Spleen (tissue), 11 donors: ENCODE measurements at regions not wholly inside any gene's neighbourhood (a gene's known extent, or its start where the extent isn't known, plus 50 kb on each side); places are given as distances from the start of the nearest gene placed in this dataset.
"Not testable (repeated sequence)": the region's sequence is repeated elsewhere in the genome, so short reads cannot be mapped to it uniquely, and the experiment has no call there.

Experiments
- DNase-seq: peaks from one replicate; pipeline ENCODE4 v3.0.0-alpha.2; 2020
- H3K27ac ChIP-seq, 8 donors: fragments of 200-600 bp; sonication (generic) in 7 of 8; 1 replicate in 4 of 8; 2 replicates in 4 of 8; pipeline versions ENCODE4 v1.5.0 to v1.8.0; 2016 to 2021; ENCODE audit warnings: inconsistent platforms in 4 of 8, mild to moderate bottlenecking in 4 of 8, moderate library complexity in 1 of 8
- H3K27me3 ChIP-seq, 7 donors: fragments of 200-600 bp; sonication (generic) in 6 of 7; replicated peaks in 1 of 7; 1 replicate in 4 of 7; 2 replicates in 3 of 7; pipeline versions ENCODE4 v1.5.0 to v1.8.0; 2016 to 2021; ENCODE audit warnings: inconsistent platforms in 3 of 7, mild to moderate bottlenecking in 1 of 7
- H3K36me3 ChIP-seq, 6 donors: fragments of 200-600 bp; sonication (generic) in 5 of 6; 1 replicate in 4 of 6; 2 replicates in 2 of 6; pipeline versions ENCODE4 v1.5.0 to v1.8.0; 2016 to 2021; ENCODE audit warnings: inconsistent platforms in 2 of 6
- H3K4me1 ChIP-seq, 6 donors: fragments of 200-600 bp; sonication (generic) in 5 of 6; 1 replicate in 3 of 6; 2 replicates in 3 of 6; pipeline versions ENCODE4 v1.5.0 to v1.8.0; 2016 to 2021; ENCODE audit warnings: inconsistent platforms in 3 of 6
- H3K4me3 ChIP-seq, 8 donors: fragments of 200-600 bp; sonication (generic) in 7 of 8; 1 replicate in 4 of 8; 2 replicates in 4 of 8; pipeline versions ENCODE4 v1.5.0 to v1.8.0; 2016 to 2021; ENCODE audit warnings: inconsistent platforms in 4 of 8, mild to moderate bottlenecking in 4 of 8, moderate library complexity in 2 of 8
- H3K9me3 ChIP-seq, 8 donors: fragments of 200-600 bp; sonication (generic) in 7 of 8; 1 replicate in 4 of 8; 2 replicates in 4 of 8; pipeline versions ENCODE4 v1.5.0 to v1.8.0; 2016 to 2021; ENCODE audit warnings: inconsistent platforms in 4 of 8
- POLR2A ChIP-seq, 3 donors: fragments of 450-650 bp; IDR thresholded peaks; one replicate each; pipeline ENCODE4 v1.5.1; 2017; ENCODE audit warnings: antibody characterized with exemption in 3 of 3, mild to moderate bottlenecking in 1 of 3
- POLR2AphosphoS5 ChIP-seq, 3 donors: sonication (generic); formaldehyde crosslinking; IDR thresholded peaks; one replicate each; pipeline ENCODE4 v1.5.1; 2017; ENCODE audit warnings: antibody characterized with exemption in 3 of 3
- WGBS, 5 donors: extraction: QIAGEN DNeasy Blood & Tissue Kit in 3 of 5; methylation state at CpG; one replicate each; pipeline versions ENCODE4 v1.1.5 to v1.1.7; 2013 to 2018; 5-methylcytosine and 5-hydroxymethylcytosine counted together
- intact Hi-C: fragments of 100-400 bp; cut with DNase I; formaldehyde crosslinking; loops from one replicate; pipeline ENCODE4 v1.15.0; 2023; ENCODE audit warnings: low total_unique reads
- TF ChIP-seq, protein P1 (sequence below), 11 experiments: fragments of 200-600 bp in 7 of 11; fragments of 450-650 bp in 4 of 11; sonication (generic) in 4 of 11; IDR thresholded peaks in 8 of 11; conservative IDR thresholded peaks in 3 of 11; 1 replicate in 7 of 11; 2 replicates in 4 of 11; pipeline versions ENCODE4 v1.4.0 to v1.8.0; 2016 to 2021; ENCODE audit warnings: antibody characterized with exemption in 11 of 11, inconsistent platforms in 4 of 11, mild to moderate bottlenecking in 1 of 11
- donor health status: healthy with polysubstance abuse.
- donor health status: DM: no; HTN: no; CAD: no; lungs with moderate emphysema.
- donor health status: DM: no; HTN: no; CAD: no.
- donor health status: Bipolar disorder and iron deficiency.
- donor health status: healthy.
- donor health status: DM: no; HTN: no; CAD: no.
- donor health status: DM: yes; HTN: yes; CAD: no.

DNA sequence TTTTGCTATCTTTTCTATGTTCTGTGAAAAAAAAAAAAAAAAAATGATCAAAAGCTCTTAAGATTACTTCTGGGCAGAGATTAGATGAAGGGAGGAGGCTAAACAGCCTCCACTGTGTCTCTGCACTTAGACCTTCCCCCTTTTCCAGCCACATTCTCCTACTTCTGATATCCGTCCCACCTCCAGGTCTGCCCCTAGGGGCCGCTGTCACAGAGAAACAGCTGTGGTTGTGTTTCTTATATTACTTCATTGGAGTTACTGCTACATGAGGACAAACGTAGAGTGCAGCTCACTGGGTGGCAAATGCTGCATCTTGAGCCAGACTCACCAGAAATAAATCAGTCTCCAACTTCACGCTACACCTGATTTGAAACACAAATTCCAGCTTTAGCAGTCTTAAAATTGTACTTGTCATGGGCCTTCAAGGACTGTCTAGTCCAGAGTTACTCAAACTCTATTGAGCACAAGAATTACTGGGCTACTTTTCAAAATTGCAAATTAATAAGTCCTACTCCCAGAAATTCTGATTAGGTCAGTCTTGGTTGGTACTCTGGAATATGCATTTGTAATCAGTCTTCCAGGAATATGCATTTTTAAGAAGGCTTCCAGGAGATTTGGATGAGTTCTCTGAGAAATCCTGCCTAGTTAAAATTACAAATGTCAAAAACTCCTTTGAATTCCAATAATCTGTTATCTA is 125.2 kb upstream of the PTBP2 start:
- H3K9me3 ChIP-seq, result peaks cover 0 to 4% (median 0%) of the 10 kb centered on the region in 8 donors
- no peak overlapping the region for H3K27ac ChIP-seq
- intact Hi-C loops, result no loop called here
- 42 to 52% (median 46%) methylated on average over 4 of the region's 4 CpGs for WGBS, 5 donors
- no peak for DNase-seq
- no peaks in the 10 kb centered on the region for H3K36me3 ChIP-seq
- no peaks in the 10 kb centered on the region for H3K4me1 ChIP-seq
- H3K4me3 ChIP-seq, result no peak overlapping the region
- no peaks in the 10 kb centered on the region for H3K27me3 ChIP-seq
- no peak for TF ChIP-seq POLR2A (IDR thresholded peaks at IDR 0.05)
- TF ChIP-seq, protein P1, sequence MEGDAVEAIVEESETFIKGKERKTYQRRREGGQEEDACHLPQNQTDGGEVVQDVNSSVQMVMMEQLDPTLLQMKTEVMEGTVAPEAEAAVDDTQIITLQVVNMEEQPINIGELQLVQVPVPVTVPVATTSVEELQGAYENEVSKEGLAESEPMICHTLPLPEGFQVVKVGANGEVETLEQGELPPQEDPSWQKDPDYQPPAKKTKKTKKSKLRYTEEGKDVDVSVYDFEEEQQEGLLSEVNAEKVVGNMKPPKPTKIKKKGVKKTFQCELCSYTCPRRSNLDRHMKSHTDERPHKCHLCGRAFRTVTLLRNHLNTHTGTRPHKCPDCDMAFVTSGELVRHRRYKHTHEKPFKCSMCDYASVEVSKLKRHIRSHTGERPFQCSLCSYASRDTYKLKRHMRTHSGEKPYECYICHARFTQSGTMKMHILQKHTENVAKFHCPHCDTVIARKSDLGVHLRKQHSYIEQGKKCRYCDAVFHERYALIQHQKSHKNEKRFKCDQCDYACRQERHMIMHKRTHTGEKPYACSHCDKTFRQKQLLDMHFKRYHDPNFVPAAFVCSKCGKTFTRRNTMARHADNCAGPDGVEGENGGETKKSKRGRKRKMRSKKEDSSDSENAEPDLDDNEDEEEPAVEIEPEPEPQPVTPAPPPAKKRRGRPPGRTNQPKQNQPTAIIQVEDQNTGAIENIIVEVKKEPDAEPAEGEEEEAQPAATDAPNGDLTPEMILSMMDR (IDR thresholded peaks at IDR 0.05 in 8 of 11, conservative IDR thresholded peaks at IDR 0.05 in 3 of 11), result peak in 6 of 11 experiments; percentile 10 to 35 (median 32)
- TF ChIP-seq POLR2AphosphoS5 (IDR thresholded peaks at IDR 0.05), result no peak

DNA sequence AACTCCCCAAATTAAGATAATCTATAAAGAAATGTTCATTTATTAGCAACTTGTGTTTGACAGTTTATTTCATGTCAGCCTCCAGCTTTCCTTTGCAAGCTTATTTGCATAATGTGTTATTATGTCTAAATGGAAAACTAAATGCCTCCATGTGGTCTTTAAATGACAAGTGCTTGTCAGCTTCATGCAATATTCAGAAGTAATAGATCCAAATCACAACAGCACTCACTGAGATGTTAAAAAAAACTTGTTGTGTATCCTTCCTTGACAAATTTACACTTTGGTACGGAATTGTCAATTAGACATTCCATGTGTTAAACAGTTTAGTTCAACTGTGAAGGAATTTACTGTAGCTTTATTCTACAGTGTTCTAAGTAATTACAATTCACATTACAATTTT is 124.4 kb upstream of the PTBP2 start:
- no peak for DNase-seq
- Histone ChIP-seq H3K27ac (no peak overlapping the region), H3K27me3 (no peaks in the 10 kb centered on the region), H3K4me1 (no peaks in the 10 kb centered on the region), H3K4me3 (no peak overlapping the region), H3K36me3 (no peaks in the 10 kb centered on the region), H3K9me3 (peaks cover 0 to 4% (median 0%) of the 10 kb centered on the region in 8 donors)
- 69 to 93% (median 82%) methylated on average over 1 of the region's 1 CpG for WGBS, 5 donors
- TF ChIP-seq POLR2A (IDR thresholded peaks at IDR 0.05) (no peak), POLR2AphosphoS5 (IDR thresholded peaks at IDR 0.05) (no peak)
- TF ChIP-seq, protein P1 (IDR thresholded peaks at IDR 0.05 in 8 of 11, conservative IDR thresholded peaks at IDR 0.05 in 3 of 11), result no peak
- intact Hi-C loops, result no loop called here

DNA sequence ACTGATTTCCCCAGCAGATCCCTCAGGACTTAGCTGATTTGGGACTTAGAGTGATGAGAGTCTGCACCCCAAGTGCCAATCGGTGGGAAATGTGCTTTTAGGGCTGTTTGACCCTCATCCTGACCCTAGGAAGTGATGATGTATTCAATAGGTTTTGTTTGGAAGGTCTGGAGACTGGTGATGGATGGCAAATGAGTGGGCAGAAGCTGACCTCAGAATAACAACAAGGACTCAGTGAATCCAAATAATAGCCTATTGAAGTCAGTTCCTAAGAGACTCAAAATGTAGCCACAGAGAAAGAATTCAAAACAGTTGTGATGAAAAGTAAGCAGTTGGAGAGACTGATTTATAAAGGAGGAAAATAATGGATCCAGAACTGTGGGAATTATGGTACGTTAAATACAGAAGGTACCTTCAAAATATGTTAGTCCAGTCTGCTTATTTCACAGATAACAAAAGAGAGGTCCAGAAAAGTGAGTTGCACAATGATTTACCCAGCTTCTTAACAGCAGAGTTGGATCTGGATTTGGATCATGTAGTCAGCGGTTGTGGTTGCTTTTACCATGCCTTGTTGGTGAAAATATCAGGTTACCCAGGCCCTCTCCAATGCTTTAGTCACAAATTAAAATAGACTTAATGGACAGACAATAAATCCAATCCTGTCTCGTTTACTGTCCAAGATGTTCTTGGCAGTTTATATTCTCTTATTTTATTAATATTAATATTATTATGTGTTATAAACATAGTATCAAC is 123.0 kb upstream of the PTBP2 start:
- no peaks in the 10 kb centered on the region for H3K27me3 ChIP-seq
- no peak overlapping the region for H3K27ac ChIP-seq
- no peaks in the 10 kb centered on the region for H3K36me3 ChIP-seq
- DNase-seq, result no peak
- no peak overlapping the region for H3K4me3 ChIP-seq
- TF ChIP-seq POLR2AphosphoS5 (IDR thresholded peaks at IDR 0.05) (no peak), POLR2A (IDR thresholded peaks at IDR 0.05) (no peak)
- TF ChIP-seq, protein P1 (IDR thresholded peaks at IDR 0.05 in 8 of 11, conservative IDR thresholded peaks at IDR 0.05 in 3 of 11), result no peak
- WGBS, 5 donors, result 62 to 71% (median 66%) methylated on average over 4 of the region's 4 CpGs
- no peaks in the 10 kb centered on the region for H3K9me3 ChIP-seq
- intact Hi-C loops, result no loop called here
- H3K4me1 ChIP-seq, result no peaks in the 10 kb centered on the region

DNA sequence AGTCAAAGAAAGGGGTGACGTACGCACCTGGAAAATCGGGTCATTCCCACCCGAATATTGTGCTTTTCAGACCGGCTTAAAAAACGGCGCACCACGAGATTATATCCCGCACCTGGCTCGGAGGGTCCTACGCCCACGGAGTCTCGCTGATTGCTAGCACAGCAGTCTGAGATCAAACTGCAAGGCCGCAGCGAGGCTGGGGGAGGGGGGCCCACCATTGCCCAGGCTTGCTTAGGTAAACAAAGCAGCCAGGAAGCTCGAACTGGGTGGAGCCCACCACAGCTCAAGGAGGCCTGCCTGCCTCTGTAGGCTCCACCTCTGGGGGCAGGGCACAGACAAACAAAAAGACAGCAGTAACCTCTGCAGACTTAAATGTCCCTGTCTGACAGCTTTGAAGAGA is 117.0 kb upstream of the PTBP2 start:
- H3K27me3 ChIP-seq, H3K36me3 ChIP-seq, DNase-seq, H3K27ac ChIP-seq, H3K4me3 ChIP-seq, H3K9me3 ChIP-seq, H3K4me1 ChIP-seq, intact Hi-C loops: not testable (repeated sequence)
- 87 to 94% (median 93%) methylated on average over 12 to 16 of the region's 16 CpGs for WGBS, 5 donors

DNA sequence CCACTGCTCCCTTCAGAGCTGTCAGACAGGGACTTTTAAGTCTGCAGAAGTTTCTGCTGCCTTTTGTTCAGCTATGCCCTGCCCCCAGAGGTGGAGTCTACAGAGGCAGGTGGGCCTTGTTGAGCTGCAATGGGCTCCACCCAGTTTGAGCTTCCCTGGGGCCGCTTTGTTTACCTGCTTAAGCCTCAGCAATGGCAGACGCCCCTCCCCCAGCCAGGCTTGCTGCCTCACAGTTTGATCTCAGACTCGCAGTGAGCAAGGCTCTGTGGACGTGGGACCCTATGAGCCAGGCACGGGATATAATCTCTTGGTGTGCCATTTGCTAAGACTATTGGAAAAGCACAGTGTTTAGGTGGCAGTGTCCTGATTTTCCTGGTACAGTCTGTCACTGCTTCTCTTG is 104.2 kb upstream of the PTBP2 start:
- H3K36me3 ChIP-seq, H3K27me3 ChIP-seq, H3K4me3 ChIP-seq, DNase-seq, intact Hi-C loops, H3K4me1 ChIP-seq, H3K27ac ChIP-seq: not testable (repeated sequence)
- H3K9me3 ChIP-seq, result peaks cover 0 to 11% (median 0%) of the 10 kb centered on the region in 8 donors
- 82 to 96% (median 89%) methylated on average over 4 to 5 of the region's 5 CpGs for WGBS, 5 donors
